ENCODE measurements at regions not wholly inside any gene's neighbourhood (a gene's known extent, or its start where the extent isn't known, plus 50 kb on each side); places are given as distances from the start of the nearest gene placed in this dataset.

- no peak overlapping the region for H3K27ac ChIP-seq
- no peaks in the 10 kb centered on the region for H3K36me3 ChIP-seq
- no peak overlapping the region for H3K4me3 ChIP-seq
- intact Hi-C loops (cut with DNase I), result no loop called here
- no peaks in the 10 kb centered on the region for H3K4me1 ChIP-seq
- DNase-seq, result no peak
- H3K9me3 ChIP-seq, result no peaks in the 10 kb centered on the region
- TF ChIP-seq EP300 (IDR thresholded peaks at IDR 0.05) (no peak), CTCF (IDR thresholded peaks at IDR 0.05) (no peak), POLR2AphosphoS5 (IDR thresholded peaks at IDR 0.05) (no peak), POLR2A (IDR thresholded peaks at IDR 0.05) (no peak)
- 83% methylated on average over 24 of the region's 24 CpGs for WGBS, 2 donors
- H3K27me3 ChIP-seq, result no peaks in the 10 kb centered on the region
These were observed 1312.0 kb downstream of the BRD1 start for GRCh38 chr22:48515571-48516200.

GRCh38 chr22:48513929-48514328, 1313.7 kb downstream of the BRD1 start:
- no peaks in the 10 kb centered on the region for H3K36me3 ChIP-seq
- no peaks in the 10 kb centered on the region for H3K4me1 ChIP-seq
- WGBS, 2 donors, result 81 to 84% methylated on average over 10 of the region's 10 CpGs
- no peak overlapping the region for H3K4me3 ChIP-seq
- H3K27ac ChIP-seq, result no peak overlapping the region
- no peaks in the 10 kb centered on the region for H3K27me3 ChIP-seq
- intact Hi-C loops (cut with DNase I), result no loop called here
- TF ChIP-seq EP300 (IDR thresholded peaks at IDR 0.05) (no peak), POLR2AphosphoS5 (IDR thresholded peaks at IDR 0.05) (no peak), CTCF (IDR thresholded peaks at IDR 0.05) (no peak), POLR2A (IDR thresholded peaks at IDR 0.05) (no peak)
- no peak for DNase-seq
- H3K9me3 ChIP-seq, result no peaks in the 10 kb centered on the region

- H3K27ac ChIP-seq, result no peak overlapping the region
- no peak overlapping the region for H3K4me3 ChIP-seq
- intact Hi-C loops (cut with DNase I), result no loop called here
- H3K9me3 ChIP-seq, result no peaks in the 10 kb centered on the region
- TF ChIP-seq POLR2A (IDR thresholded peaks at IDR 0.05) (no peak), CTCF (IDR thresholded peaks at IDR 0.05) (no peak), EP300 (IDR thresholded peaks at IDR 0.05) (no peak), POLR2AphosphoS5 (IDR thresholded peaks at IDR 0.05) (no peak)
- H3K27me3 ChIP-seq, result no peaks in the 10 kb centered on the region
- H3K36me3 ChIP-seq, result no peaks in the 10 kb centered on the region
- WGBS, 2 donors, result 90 to 92% methylated on average over 10 of the region's 10 CpGs
- no peaks in the 10 kb centered on the region for H3K4me1 ChIP-seq
- DNase-seq, result no peak
These were observed 1314.2 kb downstream of the BRD1 start for GRCh38 chr22:48513446-48513845.

GRCh38 chr22:48511781-48512327, 1315.8 kb downstream of the BRD1 start:
- intact Hi-C loops (cut with DNase I), result no loop called here
- H3K4me1 ChIP-seq, result no peaks in the 10 kb centered on the region
- no peak for DNase-seq
- no peak overlapping the region for H3K4me3 ChIP-seq
- H3K9me3 ChIP-seq, result no peaks in the 10 kb centered on the region
- no peaks in the 10 kb centered on the region for H3K27me3 ChIP-seq
- no peak overlapping the region for H3K27ac ChIP-seq
- WGBS, 2 donors, result 91 to 93% methylated on average over 23 of the region's 23 CpGs
- no peaks in the 10 kb centered on the region for H3K36me3 ChIP-seq
- TF ChIP-seq POLR2A (IDR thresholded peaks at IDR 0.05), result no peak
- TF ChIP-seq POLR2AphosphoS5 (IDR thresholded peaks at IDR 0.05), result no peak
- TF ChIP-seq EP300 (IDR thresholded peaks at IDR 0.05), result no peak
- no peak for TF ChIP-seq CTCF (IDR thresholded peaks at IDR 0.05)

- H3K4me1 ChIP-seq, result no peaks in the 10 kb centered on the region
- no peaks in the 10 kb centered on the region for H3K36me3 ChIP-seq
- H3K9me3 ChIP-seq, result no peaks in the 10 kb centered on the region
- 58 to 70% methylated on average over 7 of the region's 7 CpGs for WGBS, 2 donors
- no peak overlapping the region for H3K27ac ChIP-seq
- no peaks in the 10 kb centered on the region for H3K27me3 ChIP-seq
- no peak overlapping the region for H3K4me3 ChIP-seq
- DNase-seq, result no peak
- TF ChIP-seq EP300 (IDR thresholded peaks at IDR 0.05), result no peak
- no peak for TF ChIP-seq POLR2A (IDR thresholded peaks at IDR 0.05)
- intact Hi-C loops (cut with DNase I), result no loop called here
These were observed 1316.5 kb downstream of the BRD1 start for GRCh38 chr22:48511211-48511610.
